GM21390 (cell line): ENCODE measurements at regions not wholly inside any gene's neighbourhood (a gene's known extent, or its start where the extent isn't known, plus 50 kb on each side); places are given as distances from the start of the nearest gene placed in this dataset.
A peak's percentile ranks its signal among the peaks of the same experiment; 100 is the strongest.

ENCODE experiments used
- ATAC-seq: cut with Tn5 transposase; IDR thresholded peaks from one replicate; pipeline ENCODE4 v1.9.1; 2021; ENCODE audit not compliant: unreplicated experiment

DNA sequence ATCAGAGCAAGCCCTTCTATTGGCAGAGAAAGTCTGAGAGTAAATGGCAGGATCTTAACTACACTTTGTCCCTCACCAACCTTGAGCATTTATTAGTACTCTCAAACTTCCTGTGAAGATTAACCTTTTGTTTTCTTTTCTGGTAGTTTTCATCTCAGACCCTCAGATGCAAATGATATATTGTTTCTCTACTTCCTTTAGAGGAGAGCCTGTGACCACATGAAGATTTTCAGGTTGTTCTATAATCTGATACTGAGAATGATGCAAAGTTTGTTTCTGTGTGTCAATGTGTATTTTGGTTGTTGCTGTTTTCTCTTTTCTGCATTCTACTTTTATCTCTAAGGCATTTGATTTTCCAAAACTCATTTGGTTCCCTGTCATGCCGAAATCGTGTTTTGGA, 165.8 kb upstream of the CYSLTR1 start:
- peak; percentile 87 for ATAC-seq

DNA sequence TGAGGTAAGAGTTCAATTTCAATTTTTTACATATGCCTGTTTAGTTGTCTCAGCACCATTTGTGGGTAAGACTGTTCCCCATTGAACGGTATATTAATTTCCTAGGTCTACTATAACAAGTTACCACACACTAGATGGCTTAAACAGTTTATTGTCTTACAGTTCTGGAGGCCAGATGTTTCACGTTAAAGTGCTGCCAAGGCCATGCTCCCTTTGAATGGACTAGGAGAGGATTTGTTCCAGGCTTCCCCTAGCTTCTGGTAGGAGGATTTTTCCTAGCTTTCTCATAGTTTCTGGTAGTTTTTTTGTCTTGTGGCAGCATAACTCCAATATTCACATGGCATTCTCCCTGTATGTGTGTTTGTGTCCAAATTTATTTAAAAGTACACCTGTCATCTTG, 149.3 kb upstream of the CYSLTR1 start:
- ATAC-seq, result no peak

DNA sequence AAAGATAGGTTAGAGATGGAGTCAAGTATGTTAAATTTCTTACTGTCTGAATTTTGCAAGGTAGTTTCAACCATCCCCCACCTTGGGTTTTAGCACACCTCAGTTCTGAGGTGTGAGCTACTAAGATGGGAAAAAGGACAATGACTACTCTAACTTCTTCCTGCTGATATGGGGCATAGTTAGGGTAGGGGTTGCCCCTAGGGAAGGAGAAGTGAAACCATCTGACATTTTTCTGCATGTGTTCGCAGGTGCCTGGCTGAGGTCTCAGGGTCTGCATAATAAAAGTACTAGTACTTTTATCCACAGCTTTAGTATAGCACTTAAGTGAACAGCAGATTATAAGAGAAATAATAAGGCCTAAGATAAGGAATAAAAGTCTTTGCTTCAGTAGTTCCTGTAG, 129.5 kb upstream of the CYSLTR1 start:
- ATAC-seq, result no peak

DNA sequence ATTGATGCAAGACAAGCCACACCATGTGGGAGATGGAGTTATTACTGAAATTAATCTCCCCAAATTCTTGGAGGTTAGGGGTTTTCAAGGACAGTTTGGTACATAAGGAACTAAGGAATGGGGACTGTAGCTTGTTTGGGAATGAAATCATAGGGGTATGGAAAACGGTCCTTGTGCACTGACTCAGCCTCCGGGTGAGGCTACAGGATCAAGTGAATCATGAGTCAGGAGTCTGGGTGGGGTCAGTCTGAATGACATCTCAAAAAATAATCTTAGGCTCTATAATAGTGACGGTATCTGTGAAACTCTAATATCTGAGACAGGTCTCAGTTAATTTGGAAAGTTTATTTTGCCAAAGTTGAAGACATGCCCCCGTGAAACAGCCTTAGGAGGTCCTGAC, 128.5 kb upstream of the CYSLTR1 start:
- ATAC-seq, result no peak

DNA sequence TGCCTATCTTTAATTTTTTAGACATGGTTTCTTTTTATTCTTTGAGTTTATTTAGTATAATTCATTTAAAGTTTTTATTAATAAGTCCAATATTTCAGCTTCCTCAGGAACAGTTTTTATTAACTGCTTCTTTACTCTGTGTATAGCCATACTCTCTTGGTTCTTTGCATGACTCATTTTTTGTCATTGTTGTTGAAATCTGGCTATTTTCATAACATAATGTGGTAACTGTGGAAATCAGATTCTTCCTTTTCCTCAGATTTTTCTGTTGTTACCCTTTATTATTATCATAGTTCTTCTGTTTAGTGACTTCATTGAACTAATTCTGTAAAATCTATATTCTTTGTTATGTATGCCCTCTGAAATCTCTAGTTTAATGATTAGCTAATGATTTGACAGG, 124.9 kb upstream of the CYSLTR1 start:
- no peak for ATAC-seq

DNA sequence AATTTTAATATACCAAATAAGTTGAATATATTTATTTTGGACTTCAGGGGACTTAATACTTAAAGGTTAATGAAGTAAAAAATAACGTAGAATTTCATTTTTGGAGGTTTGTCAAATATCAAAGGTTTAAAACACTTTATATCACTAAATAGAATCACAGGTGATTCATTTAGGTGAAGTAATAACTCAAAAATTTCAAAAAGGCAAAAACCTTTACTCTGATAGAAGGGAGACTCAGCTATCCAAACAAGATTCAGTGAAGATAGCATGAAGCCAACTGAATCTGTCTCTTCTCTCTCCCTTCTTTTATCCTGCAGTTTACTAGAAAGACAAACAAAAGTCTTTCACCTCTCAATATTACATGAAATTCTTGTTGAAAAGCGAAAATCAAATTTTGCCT, 110.2 kb upstream of the CYSLTR1 start:
- ATAC-seq, result no peak

DNA sequence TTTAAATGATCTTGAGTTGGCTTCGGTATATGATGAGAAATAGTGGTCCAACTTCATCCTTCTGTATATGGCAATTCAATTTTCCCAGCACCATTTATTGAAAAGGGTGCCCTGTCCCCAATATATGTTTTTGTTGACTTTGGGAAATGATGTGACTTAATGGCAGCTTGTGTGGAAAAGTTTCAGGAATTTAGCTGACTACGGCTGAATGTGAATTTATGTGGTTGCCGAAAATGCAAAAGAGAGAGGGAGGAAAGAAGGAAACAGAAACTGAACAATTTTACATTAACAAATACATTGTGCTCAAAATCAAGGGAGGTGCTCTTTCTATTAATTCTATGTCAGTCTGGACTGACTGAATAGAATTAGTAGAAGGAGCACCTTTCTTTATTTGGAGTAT, 101.8 kb upstream of the CYSLTR1 start:
- ATAC-seq, result no peak

DNA sequence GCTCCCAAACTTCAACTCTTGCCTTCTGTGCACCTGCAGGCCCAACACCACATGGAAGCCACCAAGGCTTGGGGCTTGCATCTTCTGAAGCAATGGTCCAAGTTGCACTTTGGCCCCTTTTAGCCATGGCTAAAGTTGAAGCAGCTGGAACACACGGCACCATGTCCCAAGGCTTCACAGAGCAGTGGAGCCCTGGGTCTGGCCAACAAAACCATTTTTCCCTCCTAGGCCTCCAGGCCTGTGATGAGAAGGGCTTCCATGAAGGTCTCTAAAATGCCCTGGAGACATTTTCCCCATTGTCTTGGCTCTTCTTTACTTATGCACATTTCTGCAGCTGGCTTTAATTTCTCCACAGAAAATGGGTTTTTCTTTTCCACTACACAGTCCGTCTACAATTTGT, 61.3 kb upstream of the CYSLTR1 start:
- ATAC-seq, result no peak

DNA sequence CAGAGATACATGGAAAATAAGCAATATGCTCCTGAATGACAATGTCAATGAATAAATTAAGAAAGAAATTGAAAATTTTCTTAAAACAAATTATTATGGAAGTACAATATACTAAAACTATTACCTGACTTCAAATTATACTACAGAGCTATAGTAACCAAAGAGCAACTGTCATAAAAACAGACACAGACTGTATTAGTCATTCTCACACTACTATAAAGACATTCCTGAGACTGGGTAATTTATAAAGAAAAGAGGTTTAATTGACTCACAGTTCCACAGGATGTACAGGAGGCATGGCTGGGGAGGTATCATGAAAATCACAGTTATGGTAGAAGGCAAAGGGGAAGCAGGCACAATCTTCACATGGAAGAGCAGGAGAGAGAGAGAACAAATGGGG, 60.0 kb upstream of the CYSLTR1 start:
- no peak for ATAC-seq

DNA sequence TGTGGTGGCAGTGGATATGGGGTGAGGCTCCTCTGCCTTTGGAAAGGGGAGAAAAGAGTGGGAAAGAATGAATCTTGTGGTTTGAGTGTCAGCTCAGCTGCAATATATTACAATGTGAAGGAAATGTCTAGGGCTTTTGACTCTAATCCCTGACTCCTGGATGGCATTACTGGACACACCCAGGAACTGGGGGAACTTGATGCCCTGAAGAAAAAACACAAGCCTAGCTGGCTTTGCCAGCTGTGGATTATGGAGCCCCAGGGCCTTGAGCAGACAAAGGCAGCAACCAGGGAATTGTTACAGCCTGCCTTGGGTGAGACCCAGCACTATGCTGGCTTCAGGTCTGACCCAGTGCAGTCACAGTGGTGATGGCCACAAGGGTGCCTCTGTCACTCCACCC, 57.1 kb upstream of the CYSLTR1 start:
- ATAC-seq, result no peak

DNA sequence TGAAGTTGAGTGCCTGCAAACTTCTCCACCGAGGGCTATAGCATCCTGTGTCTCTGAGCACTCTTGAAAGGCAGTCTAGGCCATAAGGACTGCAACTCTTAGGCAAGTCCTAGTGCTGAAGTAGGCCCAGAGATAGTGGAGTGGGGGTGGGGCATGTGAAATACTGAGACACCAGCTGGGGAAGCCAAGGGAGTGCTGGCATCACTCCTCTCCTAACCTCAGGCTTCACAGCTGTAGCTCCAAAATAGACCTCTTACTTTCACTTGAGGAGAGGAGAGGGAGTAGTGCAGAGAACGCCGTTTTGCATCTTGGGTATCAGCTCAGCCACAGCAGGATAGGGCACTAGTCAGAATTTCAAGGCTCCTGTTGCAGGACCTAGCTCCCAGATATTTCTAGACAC, 56.2 kb upstream of the CYSLTR1 start:
- ATAC-seq, result no peak

DNA sequence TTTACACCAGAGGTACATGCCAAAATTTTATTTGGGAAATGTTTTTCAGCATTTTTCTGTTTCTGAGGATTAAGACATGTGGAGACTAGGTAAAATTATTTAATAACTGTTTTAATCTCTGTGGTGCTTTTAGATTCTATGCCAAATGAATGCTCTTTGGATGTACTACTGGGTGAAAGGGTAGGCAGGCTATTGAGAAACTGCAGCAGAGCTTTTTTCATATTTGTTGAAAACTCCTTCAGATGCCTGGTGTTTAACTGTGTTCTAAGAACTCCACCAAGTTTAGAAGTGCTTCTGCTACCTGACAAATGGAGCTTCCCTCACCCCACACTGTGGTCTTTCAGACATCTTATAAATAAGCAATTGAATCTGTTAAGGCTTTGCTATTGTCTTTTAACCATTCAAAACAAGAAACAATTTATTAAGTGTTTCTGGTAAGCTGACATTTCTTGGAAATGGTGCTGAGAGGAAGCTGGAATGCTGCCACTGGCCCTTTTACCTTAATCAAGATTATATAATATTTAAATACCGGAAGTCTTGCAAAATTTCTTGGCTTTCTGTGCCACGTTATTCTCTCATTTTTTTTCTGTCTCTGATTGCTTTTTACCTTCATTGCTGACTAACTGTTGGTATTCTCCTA, 51.2 kb upstream of the CYSLTR1 start:
- no peak for ATAC-seq
